ENCODE measurements at regions not wholly inside any gene's neighbourhood (a gene's known extent, or its start where the extent isn't known, plus 50 kb on each side); places are given as distances from the start of the nearest gene placed in this dataset.

DNA sequence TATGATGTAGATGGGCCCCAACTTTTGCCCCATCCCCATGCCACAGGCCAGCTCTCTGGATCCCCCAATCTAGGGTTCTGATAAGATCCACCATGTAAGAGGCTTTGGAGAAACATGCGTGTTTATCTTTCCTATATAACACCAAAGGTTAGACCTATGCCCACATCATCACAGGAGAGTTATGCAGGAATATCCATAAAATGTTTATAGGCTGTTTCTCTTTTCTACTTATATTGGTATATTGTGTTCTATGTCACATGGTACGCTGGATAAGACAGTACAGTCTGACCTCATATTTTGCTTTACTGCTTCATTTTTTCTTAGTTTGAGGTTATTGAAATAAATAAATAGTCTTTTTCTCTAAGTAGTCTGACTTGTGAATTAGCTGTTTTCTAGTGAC is 1013.9 kb upstream of the GYPC start:
- TF ChIP-seq POLR2A (IDR thresholded peaks at IDR 0.05; ENCODE audit: extremely low read depth, insufficient read length) = no peak
- TF ChIP-seq, protein P1, sequence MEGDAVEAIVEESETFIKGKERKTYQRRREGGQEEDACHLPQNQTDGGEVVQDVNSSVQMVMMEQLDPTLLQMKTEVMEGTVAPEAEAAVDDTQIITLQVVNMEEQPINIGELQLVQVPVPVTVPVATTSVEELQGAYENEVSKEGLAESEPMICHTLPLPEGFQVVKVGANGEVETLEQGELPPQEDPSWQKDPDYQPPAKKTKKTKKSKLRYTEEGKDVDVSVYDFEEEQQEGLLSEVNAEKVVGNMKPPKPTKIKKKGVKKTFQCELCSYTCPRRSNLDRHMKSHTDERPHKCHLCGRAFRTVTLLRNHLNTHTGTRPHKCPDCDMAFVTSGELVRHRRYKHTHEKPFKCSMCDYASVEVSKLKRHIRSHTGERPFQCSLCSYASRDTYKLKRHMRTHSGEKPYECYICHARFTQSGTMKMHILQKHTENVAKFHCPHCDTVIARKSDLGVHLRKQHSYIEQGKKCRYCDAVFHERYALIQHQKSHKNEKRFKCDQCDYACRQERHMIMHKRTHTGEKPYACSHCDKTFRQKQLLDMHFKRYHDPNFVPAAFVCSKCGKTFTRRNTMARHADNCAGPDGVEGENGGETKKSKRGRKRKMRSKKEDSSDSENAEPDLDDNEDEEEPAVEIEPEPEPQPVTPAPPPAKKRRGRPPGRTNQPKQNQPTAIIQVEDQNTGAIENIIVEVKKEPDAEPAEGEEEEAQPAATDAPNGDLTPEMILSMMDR (IDR thresholded peaks at IDR 0.05; ENCODE audit: low read depth, low read length) = no peak

Measured in NB4 (cell line).